Neuronal stem cell (in vitro differentiated cells): ENCODE measurements at regions not wholly inside any gene's neighbourhood (a gene's known extent, or its start where the extent isn't known, plus 50 kb on each side); places are given as distances from the start of the nearest gene placed in this dataset.

Experiments used
- DNase-seq: peaks from one replicate; pipeline ENCODE4 v3.0.0-alpha.2; 2013; ENCODE audit warnings: low spot score
- H2AFZ ChIP-seq: one replicate; pipeline ENCODE4 v1.6.1; 2013; ENCODE audit warnings: mild to moderate bottlenecking, low read length, inconsistent platforms
- H2AK5ac ChIP-seq: 2 replicates; pipeline ENCODE4 v1.6.1; 2013; ENCODE audit warnings: low read depth, mild to moderate bottlenecking, inconsistent platforms, low read length, moderate library complexity, mixed read lengths
- H2BK120ac ChIP-seq: 2 replicates; pipeline ENCODE4 v1.6.1; 2013; ENCODE audit warnings: low read depth, mild to moderate bottlenecking, inconsistent platforms, low read length, moderate library complexity, mixed read lengths
- H2BK12ac ChIP-seq: one replicate; pipeline ENCODE4 v1.6.1; 2013; ENCODE audit warnings: low read length, inconsistent platforms
- H2BK15ac ChIP-seq: 2 replicates; pipeline ENCODE4 v1.6.1; 2013; ENCODE audit warnings: mild to moderate bottlenecking, low read length, inconsistent platforms, mixed read lengths
- H2BK5ac ChIP-seq: one replicate; pipeline ENCODE4 v1.6.1; 2013; ENCODE audit warnings: inconsistent platforms, mild to moderate bottlenecking, low read length, moderate library complexity
- H3K14ac ChIP-seq: one replicate; pipeline ENCODE4 v1.6.1; 2013; ENCODE audit warnings: low read length, inconsistent platforms
- H3K18ac ChIP-seq: 2 replicates; pipeline ENCODE4 v1.6.1; 2013; ENCODE audit warnings: low read length, inconsistent platforms
- H3K23ac ChIP-seq: 2 replicates; pipeline ENCODE4 v1.6.1; 2013; ENCODE audit warnings: low read depth, mild to moderate bottlenecking, mixed read lengths, low read length, inconsistent platforms; ENCODE audit not compliant: poor library complexity
- H3K27ac ChIP-seq: replicated peaks from 3 replicates; pipeline ENCODE4 v1.5.1; 2013; ENCODE audit warnings: low read length, inconsistent platforms
- H3K27me3 ChIP-seq, 3 experiments: 2 replicates each; pipeline ENCODE4 v1.6.1; 2013; ENCODE audit warnings: low read length in 3 of 3, mild to moderate bottlenecking in 2 of 3, inconsistent platforms in 1 of 3, low read depth in 1 of 3, mixed read lengths in 1 of 3, moderate library complexity in 1 of 3; ENCODE audit not compliant: control insufficient read depth in 3 of 3, insufficient read depth in 3 of 3
- H3K36me3 ChIP-seq, 2 donors: replicated peaks in 1 of 2; 2 replicates each; pipeline ENCODE4 v1.6.1; 2013; ENCODE audit warnings: low read length in 2 of 2; ENCODE audit not compliant: control insufficient read depth in 2 of 2, insufficient read depth in 2 of 2
- H3K4ac ChIP-seq: 2 replicates; pipeline ENCODE4 v1.6.1; 2013; ENCODE audit warnings: inconsistent platforms, mild to moderate bottlenecking, low read length, moderate library complexity
- H3K4me1 ChIP-seq, 2 donors: 1 replicate in 1 of 2; 2 replicates in 1 of 2; pipeline ENCODE4 v1.6.1; 2013; ENCODE audit warnings: low read length in 2 of 2, low read depth in 1 of 2; ENCODE audit not compliant: control insufficient read depth in 2 of 2, insufficient read depth in 1 of 2
- H3K4me2 ChIP-seq: one replicate; pipeline ENCODE4 v1.6.1; 2013; ENCODE audit warnings: mild to moderate bottlenecking, low read length, inconsistent platforms; ENCODE audit not compliant: insufficient read depth, poor library complexity, severe bottlenecking
- H3K4me3 ChIP-seq, 2 donors: 2 replicates each; pipeline ENCODE4 v1.5.1; 2013; ENCODE audit warnings: low read length in 2 of 2, mild to moderate bottlenecking in 2 of 2, inconsistent platforms in 1 of 2, moderate library complexity in 1 of 2
- H3K79me1 ChIP-seq: one replicate; pipeline ENCODE4 v1.6.1; 2013; ENCODE audit warnings: low read depth, mild to moderate bottlenecking, inconsistent platforms, low read length, moderate library complexity
- H3K9ac ChIP-seq: one replicate; pipeline ENCODE4 v1.6.1; 2013; ENCODE audit warnings: mild to moderate bottlenecking, low read depth, low read length, inconsistent platforms; ENCODE audit not compliant: poor library complexity
- H3K9me3 ChIP-seq, 2 donors: replicated peaks in 1 of 2; 2 replicates each; pipeline versions ENCODE3 to v1.6.1; 2013; ENCODE audit warnings: low read length in 2 of 2, mild to moderate bottlenecking in 2 of 2, inconsistent platforms in 1 of 2, low read depth in 1 of 2, mixed read lengths in 1 of 2, moderate library complexity in 1 of 2; ENCODE audit not compliant: control insufficient read depth in 2 of 2, insufficient read depth in 1 of 2
- H4K8ac ChIP-seq: one replicate; pipeline ENCODE4 v1.6.1; 2013; ENCODE audit warnings: low read depth, mild to moderate bottlenecking, inconsistent platforms, low read length, moderate library complexity
- H4K91ac ChIP-seq: one replicate; pipeline ENCODE4 v1.6.1; 2013; ENCODE audit warnings: low read length, low read depth, mild to moderate bottlenecking, inconsistent platforms; ENCODE audit not compliant: poor library complexity
- WGBS, 2 donors: extraction: QIAGEN DNeasy Blood & Tissue Kit; methylation state at CpG; one replicate each; pipeline ENCODE4 v1.1.7; 2013; ENCODE audit warnings: missing lambda C conversion rate in 2 of 2, mixed read lengths in 1 of 2; ENCODE audit not compliant: insufficient read length in 2 of 2, insufficient replicate concordance in 1 of 2; ENCODE audit errors: extremely low coverage in 2 of 2; 5-methylcytosine and 5-hydroxymethylcytosine counted together

DNA sequence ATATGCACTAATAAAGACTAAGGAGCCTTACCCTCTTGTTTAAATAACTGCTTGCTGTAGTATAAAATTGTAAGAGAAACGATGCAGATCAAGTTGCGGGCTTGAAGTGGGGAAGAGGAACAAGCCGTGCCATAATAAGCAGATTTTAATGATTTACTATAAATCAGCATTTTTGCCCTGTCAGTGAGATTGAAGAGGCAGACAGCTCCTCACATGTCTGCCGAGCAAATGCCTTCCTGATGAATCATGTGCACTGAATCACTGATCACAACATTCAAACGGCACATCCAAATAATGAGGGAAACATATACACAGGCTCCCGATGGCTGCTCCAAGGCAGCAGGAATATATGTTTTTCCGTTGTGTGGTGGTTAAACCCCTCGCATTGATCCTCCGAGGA is 282.9 kb downstream of the TSHZ3 start:
- Histone ChIP-seq H3K4me1 (no peaks in the 10 kb centered on the region), H2BK5ac (no peak overlapping the region), H2BK120ac (no peak overlapping the region), H3K18ac (no peak overlapping the region), H3K4me3 (no peak overlapping the region), H4K8ac (no peak overlapping the region), H3K79me1 (no peaks in the 10 kb centered on the region), H3K4ac (no peak overlapping the region), H2BK15ac (no peak overlapping the region), H3K23ac (no peak overlapping the region), H3K9ac (no peak overlapping the region), H4K91ac (no peak overlapping the region), H3K36me3 (no peaks in the 10 kb centered on the region), H2AK5ac (no peak overlapping the region), H3K4me2 (no peak overlapping the region), H3K9me3 (no peaks in the 10 kb centered on the region), H3K27me3 (no peaks in the 10 kb centered on the region), H2AFZ (peak overlapping the region; percentile 7), H3K27ac (no peak overlapping the region), H3K14ac (no peak overlapping the region), H2BK12ac (no peak overlapping the region)
- DNase-seq: no peak
- WGBS, 2 donors: no CpG with 5 or more reads among the region's 9 CpGs

GRCh38 chr19:31064491-31064890 is 284.7 kb downstream of the TSHZ3 start:
- no peaks in the 10 kb centered on the region for H3K27me3 ChIP-seq
- H3K79me1 ChIP-seq: no peaks in the 10 kb centered on the region
- no peak overlapping the region for H4K8ac ChIP-seq
- no peak overlapping the region for H2AFZ ChIP-seq
- no peak overlapping the region for H3K4me3 ChIP-seq
- DNase-seq: no peak
- no peak overlapping the region for H3K18ac ChIP-seq
- no peak overlapping the region for H4K91ac ChIP-seq
- no peak overlapping the region for H2AK5ac ChIP-seq
- H3K4me2 ChIP-seq: no peak overlapping the region
- H3K36me3 ChIP-seq: no peaks in the 10 kb centered on the region
- no peak overlapping the region for H3K9ac ChIP-seq
- WGBS, 2 donors: no CpG with 5 or more reads among the region's 9 CpGs
- no peak overlapping the region for H3K14ac ChIP-seq
- H3K4me1 ChIP-seq: no peaks in the 10 kb centered on the region
- H2BK15ac ChIP-seq: no peak overlapping the region
- H3K4ac ChIP-seq: no peak overlapping the region
- no peak overlapping the region for H2BK12ac ChIP-seq
- no peaks in the 10 kb centered on the region for H3K9me3 ChIP-seq
- no peak overlapping the region for H2BK120ac ChIP-seq
- no peak overlapping the region for H2BK5ac ChIP-seq
- no peak overlapping the region for H3K23ac ChIP-seq
- H3K27ac ChIP-seq: no peak overlapping the region

DNA sequence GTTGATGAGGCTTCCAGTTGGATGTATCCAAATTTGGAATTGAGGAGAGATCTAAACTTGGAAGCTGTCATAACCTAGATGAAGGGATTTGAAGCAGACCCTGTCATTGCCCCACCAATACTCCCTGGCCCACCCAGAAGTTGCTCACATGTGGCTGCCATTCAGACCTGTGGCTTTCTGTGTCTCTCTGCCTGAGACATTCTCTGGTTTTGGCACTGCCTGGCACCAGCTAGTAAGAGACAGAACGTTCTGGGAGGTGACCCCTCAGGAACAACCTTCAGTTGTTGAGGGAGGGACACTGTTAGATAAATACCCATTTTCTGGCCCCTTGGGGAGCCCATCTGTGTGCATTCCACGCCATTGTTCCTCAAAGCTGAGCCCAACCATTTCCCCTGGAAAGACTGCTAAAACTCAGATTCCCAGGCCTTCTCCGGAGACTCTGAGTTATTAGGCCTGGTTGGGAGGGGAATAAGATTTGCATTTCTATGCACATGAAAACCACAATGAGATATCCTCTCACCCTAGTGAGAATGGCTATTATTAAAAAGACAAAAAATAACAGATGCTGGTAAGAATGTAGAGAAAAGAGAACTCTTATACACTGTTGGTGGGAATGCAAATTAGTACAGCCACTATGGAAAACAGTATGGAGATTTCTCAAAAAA is 290.4 kb downstream of the TSHZ3 start:
- Histone ChIP-seq H3K27ac (no peak overlapping the region), H3K23ac (no peak overlapping the region), H3K27me3 (no peaks in the 10 kb centered on the region), H3K36me3 (no peaks in the 10 kb centered on the region), H3K79me1 (no peaks in the 10 kb centered on the region), H4K8ac (no peak overlapping the region), H2BK12ac (no peak overlapping the region), H3K9me3 (no peaks in the 10 kb centered on the region), H2BK15ac (no peak overlapping the region), H3K18ac (no peak overlapping the region), H3K9ac (no peak overlapping the region), H2AK5ac (no peak overlapping the region), H2BK120ac (no peak overlapping the region), H2AFZ (no peak overlapping the region), H3K14ac (no peak overlapping the region), H4K91ac (no peak overlapping the region), H3K4me3 (no peak overlapping the region), H3K4ac (no peak overlapping the region), H3K4me2 (no peak overlapping the region), H2BK5ac (no peak overlapping the region), H3K4me1 (no peaks in the 10 kb centered on the region)
- DNase-seq: no peak
- no CpG with 5 or more reads among the region's 3 CpGs for WGBS, 2 donors

DNA sequence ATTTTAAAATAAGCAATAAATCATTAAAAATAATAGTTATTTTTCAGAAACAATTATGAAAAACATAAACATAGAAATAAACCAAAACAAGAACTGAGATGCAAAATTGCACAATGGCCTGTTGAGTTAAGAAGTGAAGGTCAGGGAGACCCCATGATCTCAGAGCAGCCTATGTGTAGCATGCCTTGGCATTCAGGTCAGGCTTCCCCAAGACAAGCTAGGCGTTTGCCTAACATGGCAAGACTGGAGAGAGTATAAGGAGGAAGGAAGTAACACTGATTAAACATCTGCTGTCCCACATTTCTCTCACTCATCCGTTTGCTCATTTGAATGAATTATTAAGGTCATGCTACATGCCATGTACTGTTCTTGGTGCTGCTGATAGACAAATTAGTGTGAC is 291.8 kb downstream of the TSHZ3 start:
- DNase-seq: no peak
- no peak overlapping the region for H3K4ac ChIP-seq
- no peak overlapping the region for H3K23ac ChIP-seq
- no peak overlapping the region for H3K4me3 ChIP-seq
- H3K18ac ChIP-seq: no peak overlapping the region
- no peak overlapping the region for H3K27ac ChIP-seq
- H3K27me3 ChIP-seq: no peaks in the 10 kb centered on the region
- H4K8ac ChIP-seq: no peak overlapping the region
- H2BK120ac ChIP-seq: no peak overlapping the region
- H3K36me3 ChIP-seq: no peaks in the 10 kb centered on the region
- H3K79me1 ChIP-seq: no peaks in the 10 kb centered on the region
- no CpG with 5 or more reads among the region's 2 CpGs for WGBS, 2 donors
- H2AFZ ChIP-seq: no peak overlapping the region
- H2AK5ac ChIP-seq: no peak overlapping the region
- H3K9me3 ChIP-seq: no peaks in the 10 kb centered on the region
- H3K9ac ChIP-seq: no peak overlapping the region
- no peak overlapping the region for H2BK15ac ChIP-seq
- no peak overlapping the region for H2BK12ac ChIP-seq
- H3K14ac ChIP-seq: no peak overlapping the region
- no peak overlapping the region for H4K91ac ChIP-seq
- H3K4me1 ChIP-seq: no peaks in the 10 kb centered on the region
- H2BK5ac ChIP-seq: no peak overlapping the region
- no peak overlapping the region for H3K4me2 ChIP-seq
